ENCODE measurements at regions not wholly inside any gene's neighbourhood (a gene's known extent, or its start where the extent isn't known, plus 50 kb on each side); places are given as distances from the start of the nearest gene placed in this dataset.

DNA sequence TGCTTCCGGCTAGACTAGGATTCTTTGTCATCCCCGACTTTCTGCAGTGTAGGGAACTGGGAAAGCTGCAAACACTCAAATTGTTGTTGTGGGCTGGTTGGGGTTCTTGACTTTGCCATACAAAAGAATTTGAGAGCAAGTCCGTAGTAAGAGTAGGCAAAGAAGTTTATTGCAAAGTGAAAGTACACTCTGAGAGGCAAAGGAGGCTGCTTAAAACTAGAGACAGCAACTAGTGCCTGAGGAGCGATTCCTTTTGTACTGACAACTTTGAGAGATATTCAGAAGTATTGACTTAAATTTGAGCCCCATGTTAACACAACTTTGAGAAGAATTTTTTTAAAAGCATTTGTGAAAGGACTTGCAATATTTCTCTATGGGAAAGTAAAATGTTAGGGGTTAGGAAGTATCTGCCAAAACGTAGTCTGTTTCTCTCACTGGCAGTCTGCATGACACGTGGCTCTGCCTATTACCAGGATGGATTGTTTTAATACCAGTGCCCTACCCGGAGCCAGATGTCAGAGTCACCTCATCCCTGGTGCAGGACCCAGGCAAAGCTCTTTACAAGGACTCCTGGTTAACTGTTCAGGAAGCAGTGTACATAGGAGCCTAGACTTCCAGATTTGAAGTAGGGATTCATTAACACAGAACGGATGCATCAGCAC is 85.0 kb upstream of the CLPB start:
- TF ChIP-seq, protein P1, sequence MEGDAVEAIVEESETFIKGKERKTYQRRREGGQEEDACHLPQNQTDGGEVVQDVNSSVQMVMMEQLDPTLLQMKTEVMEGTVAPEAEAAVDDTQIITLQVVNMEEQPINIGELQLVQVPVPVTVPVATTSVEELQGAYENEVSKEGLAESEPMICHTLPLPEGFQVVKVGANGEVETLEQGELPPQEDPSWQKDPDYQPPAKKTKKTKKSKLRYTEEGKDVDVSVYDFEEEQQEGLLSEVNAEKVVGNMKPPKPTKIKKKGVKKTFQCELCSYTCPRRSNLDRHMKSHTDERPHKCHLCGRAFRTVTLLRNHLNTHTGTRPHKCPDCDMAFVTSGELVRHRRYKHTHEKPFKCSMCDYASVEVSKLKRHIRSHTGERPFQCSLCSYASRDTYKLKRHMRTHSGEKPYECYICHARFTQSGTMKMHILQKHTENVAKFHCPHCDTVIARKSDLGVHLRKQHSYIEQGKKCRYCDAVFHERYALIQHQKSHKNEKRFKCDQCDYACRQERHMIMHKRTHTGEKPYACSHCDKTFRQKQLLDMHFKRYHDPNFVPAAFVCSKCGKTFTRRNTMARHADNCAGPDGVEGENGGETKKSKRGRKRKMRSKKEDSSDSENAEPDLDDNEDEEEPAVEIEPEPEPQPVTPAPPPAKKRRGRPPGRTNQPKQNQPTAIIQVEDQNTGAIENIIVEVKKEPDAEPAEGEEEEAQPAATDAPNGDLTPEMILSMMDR (IDR thresholded peaks at IDR 0.05; ENCODE audit: insufficient read depth in 1 of 2, low read depth in 1 of 2, low read length in 1 of 2, severe bottlenecking in 1 of 2, unreplicated experiment in 1 of 2) = no peak
- Histone ChIP-seq H3K4me1 (no peaks in the 10 kb centered on the region), H3K4me3 (ENCODE audit: low read depth, low read length) (no peak overlapping the region), H3K27me3 (replicated peaks; ENCODE audit: control insufficient read depth, insufficient read depth, low read length) (no peaks in the 10 kb centered on the region), H3K36me3 (ENCODE audit: control insufficient read depth, insufficient read depth, low read length) (no peaks in the 10 kb centered on the region), H3K9me3 (no peaks in the 10 kb centered on the region)
- H3K27me3 Mint-ChIP-seq (ENCODE audit: insufficient read depth, unreplicated experiment) = no peaks in the 10 kb centered on the region
- H3K36me3 Mint-ChIP-seq (ENCODE audit: insufficient read depth, unreplicated experiment) = no peaks in the 10 kb centered on the region
- BruUV-seq (replicated peaks) = no TSS peak
- H3K4me1 Mint-ChIP-seq (ENCODE audit: low read depth, unreplicated experiment) = no peaks in the 10 kb centered on the region
- DNase-seq = no peak
- no peak overlapping the region for H3K27ac Mint-ChIP-seq (ENCODE audit: unreplicated experiment)
- intact Hi-C loops (cut with micrococcal nuclease; ENCODE audit: unreplicated experiment) = no loop called here
- ChIA-PET POLR2A (interaction anchor here (0.6 kb wide), 1 partner anchor 183 kb away, joined by 5 read pairs; no protein-coding TSS in a partner anchor), CTCF (no interaction called here)
- no peaks in the 10 kb centered on the region for H3K9me3 Mint-ChIP-seq (ENCODE audit: unreplicated experiment)
- no peak overlapping the region for H3K4me3 Mint-ChIP-seq (ENCODE audit: unreplicated experiment)

DNA sequence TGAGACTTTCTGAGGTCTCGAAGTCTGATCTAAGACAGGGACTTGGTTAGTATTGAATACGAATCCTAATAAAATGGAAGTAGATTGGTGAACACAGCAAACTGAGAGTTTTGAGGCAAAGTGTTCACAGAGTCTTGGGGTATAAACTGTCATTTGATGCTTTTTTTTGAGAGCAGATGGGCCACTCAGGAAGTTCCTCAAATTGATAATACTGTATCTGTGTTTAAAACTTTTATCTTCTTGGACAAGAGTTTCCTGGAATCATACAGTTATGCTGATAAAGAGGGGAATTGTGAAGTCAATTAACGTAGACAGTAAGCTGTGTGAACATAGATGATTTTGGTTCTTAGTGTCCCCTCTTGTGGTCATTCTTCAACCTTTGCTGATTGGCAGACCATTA is 80.0 kb upstream of the CLPB start:
- no peaks in the 10 kb centered on the region for H3K36me3 Mint-ChIP-seq (ENCODE audit: insufficient read depth, unreplicated experiment)
- TF ChIP-seq, protein P1 (IDR thresholded peaks at IDR 0.05; ENCODE audit: insufficient read depth in 1 of 2, low read depth in 1 of 2, low read length in 1 of 2, severe bottlenecking in 1 of 2, unreplicated experiment in 1 of 2) = no peak
- Histone ChIP-seq H3K9me3 (peaks cover 20% of the 10 kb centered on the region), H3K27me3 (replicated peaks; ENCODE audit: control insufficient read depth, insufficient read depth, low read length) (no peaks in the 10 kb centered on the region), H3K36me3 (ENCODE audit: control insufficient read depth, insufficient read depth, low read length) (no peaks in the 10 kb centered on the region), H3K4me1 (no peaks in the 10 kb centered on the region), H3K4me3 (ENCODE audit: low read depth, low read length) (no peak overlapping the region)
- no peak for DNase-seq
- CTCF ChIA-PET = interaction anchor here (0.5 kb wide), 1 partner anchor 67 kb away, joined by 5 read pairs; no protein-coding TSS in a partner anchor
- no peaks in the 10 kb centered on the region for H3K27me3 Mint-ChIP-seq (ENCODE audit: insufficient read depth, unreplicated experiment)
- no peak overlapping the region for H3K27ac Mint-ChIP-seq (ENCODE audit: unreplicated experiment)
- BruUV-seq (replicated peaks) = no TSS peak
- H3K4me3 Mint-ChIP-seq (ENCODE audit: unreplicated experiment) = no peak overlapping the region
- intact Hi-C loops (cut with micrococcal nuclease; ENCODE audit: unreplicated experiment) = no loop called here
- H3K4me1 Mint-ChIP-seq (ENCODE audit: low read depth, unreplicated experiment) = no peaks in the 10 kb centered on the region
- POLR2A ChIA-PET = no interaction called here
- peaks cover 29% of the 10 kb centered on the region for H3K9me3 Mint-ChIP-seq (ENCODE audit: unreplicated experiment)

DNA sequence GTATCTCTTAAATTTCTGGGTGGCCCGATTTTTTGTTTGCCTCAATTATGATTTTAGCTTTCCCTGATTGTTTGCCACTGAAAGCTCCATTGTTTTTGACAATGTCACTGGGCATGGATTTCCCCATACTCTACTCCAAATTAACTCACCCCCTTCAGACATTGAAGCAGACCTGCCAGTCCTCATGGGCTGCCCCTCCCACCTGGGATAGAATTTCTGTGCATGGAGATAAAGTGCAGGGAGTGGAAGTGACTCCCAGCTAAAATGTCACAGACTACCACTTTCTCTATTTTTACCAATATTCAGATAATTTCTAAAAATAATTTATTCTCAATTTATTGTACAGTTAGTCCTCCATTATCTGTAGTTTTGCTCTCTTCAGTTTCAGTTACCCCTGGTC is 79.1 kb upstream of the CLPB start:
- no peak overlapping the region for H3K4me3 Mint-ChIP-seq (ENCODE audit: unreplicated experiment)
- intact Hi-C loops (cut with micrococcal nuclease; ENCODE audit: unreplicated experiment) = no loop called here
- H3K4me1 ChIP-seq = no peaks in the 10 kb centered on the region
- H3K4me1 Mint-ChIP-seq (ENCODE audit: low read depth, unreplicated experiment) = no peaks in the 10 kb centered on the region
- H3K9me3 Mint-ChIP-seq (ENCODE audit: unreplicated experiment) = peaks cover 35% of the 10 kb centered on the region
- H3K27ac Mint-ChIP-seq (ENCODE audit: unreplicated experiment) = no peak overlapping the region
- H3K27me3 Mint-ChIP-seq (ENCODE audit: insufficient read depth, unreplicated experiment) = no peaks in the 10 kb centered on the region
- peaks cover 20% of the 10 kb centered on the region for H3K9me3 ChIP-seq
- no peaks in the 10 kb centered on the region for H3K27me3 ChIP-seq (replicated peaks; ENCODE audit: control insufficient read depth, insufficient read depth, low read length)
- no peaks in the 10 kb centered on the region for H3K36me3 Mint-ChIP-seq (ENCODE audit: insufficient read depth, unreplicated experiment)
- CTCF ChIA-PET = no interaction called here
- BruUV-seq (replicated peaks) = no TSS peak
- TF ChIP-seq, protein P1 (IDR thresholded peaks at IDR 0.05; ENCODE audit: insufficient read depth in 1 of 2, low read depth in 1 of 2, low read length in 1 of 2, severe bottlenecking in 1 of 2, unreplicated experiment in 1 of 2) = no peak
- no peak for DNase-seq
- H3K36me3 ChIP-seq (ENCODE audit: control insufficient read depth, insufficient read depth, low read length) = no peaks in the 10 kb centered on the region
- H3K4me3 ChIP-seq (ENCODE audit: low read depth, low read length) = no peak overlapping the region
- POLR2A ChIA-PET = no interaction called here

Data from Caco-2 (cell line).